Liver (tissue), 7 donors: ENCODE measurements at regions not wholly inside any gene's neighbourhood (a gene's known extent, or its start where the extent isn't known, plus 50 kb on each side); places are given as distances from the start of the nearest gene placed in this dataset.
A peak's percentile ranks its signal among the peaks of the same experiment; 100 is the strongest.

Source experiments
- DNase-seq: peaks from one replicate; pipeline ENCODE4 v3.0.0-alpha.2; 2017; ENCODE audit warnings: low spot score
- H3K27ac ChIP-seq, 2 donors: one replicate each; pipeline ENCODE4 v1.7.0; 2013; ENCODE audit warnings: inconsistent platforms in 2 of 2, low read length in 2 of 2, control low read depth in 1 of 2, low read depth in 1 of 2, mild to moderate bottlenecking in 1 of 2
- H3K27me3 ChIP-seq, 4 donors: one replicate each; pipeline versions ENCODE4 v1.6.1 to v1.7.0; 2013; ENCODE audit warnings: low read length in 3 of 4, inconsistent platforms in 1 of 4, mild to moderate bottlenecking in 1 of 4, moderate library complexity in 1 of 4; ENCODE audit not compliant: control insufficient read depth in 4 of 4, insufficient read depth in 4 of 4
- H3K36me3 ChIP-seq, 4 donors: one replicate each; pipeline versions ENCODE4 v1.6.1 to v1.7.0; 2013; ENCODE audit warnings: low read length in 3 of 4, mild to moderate bottlenecking in 3 of 4, low read depth in 1 of 4, moderate library complexity in 1 of 4; ENCODE audit not compliant: control insufficient read depth in 4 of 4, insufficient read depth in 3 of 4
- H3K4me1 ChIP-seq, 4 donors: one replicate each; pipeline versions ENCODE4 v1.6.1 to v1.7.0; 2013; ENCODE audit warnings: low read length in 3 of 4, mild to moderate bottlenecking in 3 of 4, moderate library complexity in 1 of 4; ENCODE audit not compliant: control insufficient read depth in 4 of 4, insufficient read depth in 4 of 4
- H3K4me3 ChIP-seq, 3 donors: one replicate each; pipeline versions ENCODE4 v1.6.1 to v1.7.0; 2013; ENCODE audit warnings: low read length in 3 of 3, control low read depth in 1 of 3, low read depth in 1 of 3, mild to moderate bottlenecking in 1 of 3
- H3K9ac ChIP-seq, 2 donors: one replicate each; pipeline ENCODE4 v1.7.0; 2013; ENCODE audit warnings: low read length in 2 of 2, mild to moderate bottlenecking in 2 of 2, moderate library complexity in 2 of 2, control low read depth in 1 of 2, low read depth in 1 of 2
- H3K9me3 ChIP-seq, 4 donors: one replicate each; pipeline versions ENCODE4 v1.6.1 to v1.7.0; 2013; ENCODE audit warnings: low read length in 3 of 4; ENCODE audit not compliant: control insufficient read depth in 4 of 4
- FOXA1 ChIP-seq: IDR thresholded peaks from 2 replicates; pipeline ENCODE4 v1.6.1; 2016; ENCODE audit warnings: antibody characterized with exemption
- GABPA ChIP-seq, 2 donors: IDR thresholded peaks in 1 of 2; conservative IDR thresholded peaks in 1 of 2; 2 replicates each; pipeline ENCODE4 v1.6.1; 2016; ENCODE audit warnings: antibody characterized with exemption in 2 of 2, mild to moderate bottlenecking in 1 of 2, moderate library complexity in 1 of 2
- HNF4A ChIP-seq, 2 donors: conservative IDR thresholded peaks; 2 replicates each; pipeline ENCODE4 v1.6.1; 2016; ENCODE audit warnings: antibody characterized with exemption in 2 of 2, mild to moderate bottlenecking in 2 of 2
- NR2F2 ChIP-seq: IDR thresholded peaks from 2 replicates; pipeline ENCODE4 v1.6.1; 2016; ENCODE audit warnings: antibody characterized with exemption
- TAF1 ChIP-seq: conservative IDR thresholded peaks from 2 replicates; pipeline ENCODE4 v1.6.1; 2016; ENCODE audit warnings: antibody characterized with exemption, mild to moderate bottlenecking
- YY1 ChIP-seq: IDR thresholded peaks from 2 replicates; pipeline ENCODE4 v1.6.1; 2016; ENCODE audit warnings: antibody characterized with exemption, mild to moderate bottlenecking
- whole genome bisulfite sequencing: extraction: QIAGEN DNeasy Blood & Tissue Kit; methylation state at CpG from one replicate; pipeline ENCODE4 v1.1.7; 2013; 5-methylcytosine and 5-hydroxymethylcytosine counted together
- TF ChIP-seq, protein P1 (sequence below): IDR thresholded peaks from 2 replicates; pipeline ENCODE4 v1.6.1; 2016; ENCODE audit warnings: antibody characterized with exemption
- TF ChIP-seq, protein P2 (sequence below): IDR thresholded peaks from 2 replicates; pipeline ENCODE4 v1.6.1; 2016; ENCODE audit warnings: antibody characterized with exemption, mild to moderate bottlenecking
- TF ChIP-seq, protein P3 (sequence below): IDR thresholded peaks from 2 replicates; pipeline ENCODE4 v1.6.1; 2016; ENCODE audit warnings: antibody characterized with exemption
- TF ChIP-seq, protein P4 (sequence below): IDR thresholded peaks from 2 replicates; pipeline ENCODE4 v1.6.1; 2016; ENCODE audit warnings: antibody characterized with exemption
- donor health status: healthy.
- donor health status: healthy.
- donor health status: healthy.
- donor health status: healthy.

DNA sequence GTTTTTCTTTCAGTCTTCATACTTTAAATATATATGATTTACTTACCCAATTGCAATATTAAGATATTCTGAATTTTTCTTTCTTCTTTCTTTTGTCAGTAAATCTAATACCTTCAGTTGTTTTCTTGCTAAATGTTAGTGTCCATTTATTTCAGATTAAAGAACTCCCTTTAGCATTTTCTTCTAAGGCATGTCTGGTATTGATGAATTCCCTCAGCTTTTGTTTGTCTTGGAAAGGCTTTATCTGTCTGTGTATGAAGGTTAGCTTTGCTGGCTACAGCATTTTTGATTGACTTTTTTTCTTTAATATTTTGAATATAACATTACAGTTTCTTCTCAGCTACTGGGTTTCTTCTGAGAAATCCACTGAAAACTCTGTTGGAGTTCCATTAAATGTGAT lies 64.0 kb upstream of the PLSCR4 start:
- H3K4me3 ChIP-seq, result no peak overlapping the region
- no peaks in the 10 kb centered on the region for H3K4me1 ChIP-seq
- no peaks in the 10 kb centered on the region for H3K27me3 ChIP-seq
- no peaks in the 10 kb centered on the region for H3K36me3 ChIP-seq
- TF ChIP-seq YY1, result no peak
- TF ChIP-seq, protein P1, sequence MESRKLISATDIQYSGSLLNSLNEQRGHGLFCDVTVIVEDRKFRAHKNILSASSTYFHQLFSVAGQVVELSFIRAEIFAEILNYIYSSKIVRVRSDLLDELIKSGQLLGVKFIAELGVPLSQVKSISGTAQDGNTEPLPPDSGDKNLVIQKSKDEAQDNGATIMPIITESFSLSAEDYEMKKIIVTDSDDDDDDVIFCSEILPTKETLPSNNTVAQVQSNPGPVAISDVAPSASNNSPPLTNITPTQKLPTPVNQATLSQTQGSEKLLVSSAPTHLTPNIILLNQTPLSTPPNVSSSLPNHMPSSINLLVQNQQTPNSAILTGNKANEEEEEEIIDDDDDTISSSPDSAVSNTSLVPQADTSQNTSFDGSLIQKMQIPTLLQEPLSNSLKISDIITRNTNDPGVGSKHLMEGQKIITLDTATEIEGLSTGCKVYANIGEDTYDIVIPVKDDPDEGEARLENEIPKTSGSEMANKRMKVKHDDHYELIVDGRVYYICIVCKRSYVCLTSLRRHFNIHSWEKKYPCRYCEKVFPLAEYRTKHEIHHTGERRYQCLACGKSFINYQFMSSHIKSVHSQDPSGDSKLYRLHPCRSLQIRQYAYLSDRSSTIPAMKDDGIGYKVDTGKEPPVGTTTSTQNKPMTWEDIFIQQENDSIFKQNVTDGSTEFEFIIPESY, result no peak
- no peak for TF ChIP-seq HNF4A (conservative IDR thresholded peaks at IDR 0.05)
- no peak for TF ChIP-seq TAF1
- no peaks in the 10 kb centered on the region for H3K9me3 ChIP-seq
- DNase-seq, result no peak
- no peak overlapping the region for H3K9ac ChIP-seq
- H3K27ac ChIP-seq, result no peak overlapping the region

DNA sequence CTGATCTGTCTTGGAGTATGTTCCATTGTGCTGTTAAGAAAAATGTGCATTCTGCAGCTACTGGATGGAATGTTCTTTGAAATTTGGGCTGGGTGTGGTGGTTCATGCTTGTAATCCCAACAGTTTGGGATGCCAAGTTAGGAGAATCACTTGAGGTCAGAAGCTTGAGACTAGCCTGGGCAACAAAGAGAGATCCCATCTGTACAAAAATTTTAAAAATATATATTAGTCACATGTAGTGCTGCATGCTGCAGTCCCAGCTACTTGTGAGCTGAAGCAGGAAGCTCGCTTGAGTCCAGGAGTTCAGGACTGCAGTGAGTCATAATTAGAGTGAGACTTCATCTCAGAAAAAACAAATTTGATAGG lies 62.8 kb upstream of the PLSCR4 start:
- Histone ChIP-seq H3K27ac (no peak overlapping the region), H3K9me3 (no peaks in the 10 kb centered on the region), H3K4me3 (no peak overlapping the region), H3K27me3 (no peaks in the 10 kb centered on the region), H3K36me3 (no peaks in the 10 kb centered on the region), H3K4me1 (peaks cover 0 to 2% (median 0%) of the 10 kb centered on the region in 4 donors), H3K9ac (no peak overlapping the region)
- 70% methylated on average over 1 of the region's 1 CpG for WGBS
- TF ChIP-seq NR2F2, result peak; percentile 21
- no peak for TF ChIP-seq TAF1
- TF ChIP-seq, protein P2, sequence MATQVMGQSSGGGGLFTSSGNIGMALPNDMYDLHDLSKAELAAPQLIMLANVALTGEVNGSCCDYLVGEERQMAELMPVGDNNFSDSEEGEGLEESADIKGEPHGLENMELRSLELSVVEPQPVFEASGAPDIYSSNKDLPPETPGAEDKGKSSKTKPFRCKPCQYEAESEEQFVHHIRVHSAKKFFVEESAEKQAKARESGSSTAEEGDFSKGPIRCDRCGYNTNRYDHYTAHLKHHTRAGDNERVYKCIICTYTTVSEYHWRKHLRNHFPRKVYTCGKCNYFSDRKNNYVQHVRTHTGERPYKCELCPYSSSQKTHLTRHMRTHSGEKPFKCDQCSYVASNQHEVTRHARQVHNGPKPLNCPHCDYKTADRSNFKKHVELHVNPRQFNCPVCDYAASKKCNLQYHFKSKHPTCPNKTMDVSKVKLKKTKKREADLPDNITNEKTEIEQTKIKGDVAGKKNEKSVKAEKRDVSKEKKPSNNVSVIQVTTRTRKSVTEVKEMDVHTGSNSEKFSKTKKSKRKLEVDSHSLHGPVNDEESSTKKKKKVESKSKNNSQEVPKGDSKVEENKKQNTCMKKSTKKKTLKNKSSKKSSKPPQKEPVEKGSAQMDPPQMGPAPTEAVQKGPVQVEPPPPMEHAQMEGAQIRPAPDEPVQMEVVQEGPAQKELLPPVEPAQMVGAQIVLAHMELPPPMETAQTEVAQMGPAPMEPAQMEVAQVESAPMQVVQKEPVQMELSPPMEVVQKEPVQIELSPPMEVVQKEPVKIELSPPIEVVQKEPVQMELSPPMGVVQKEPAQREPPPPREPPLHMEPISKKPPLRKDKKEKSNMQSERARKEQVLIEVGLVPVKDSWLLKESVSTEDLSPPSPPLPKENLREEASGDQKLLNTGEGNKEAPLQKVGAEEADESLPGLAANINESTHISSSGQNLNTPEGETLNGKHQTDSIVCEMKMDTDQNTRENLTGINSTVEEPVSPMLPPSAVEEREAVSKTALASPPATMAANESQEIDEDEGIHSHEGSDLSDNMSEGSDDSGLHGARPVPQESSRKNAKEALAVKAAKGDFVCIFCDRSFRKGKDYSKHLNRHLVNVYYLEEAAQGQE, result no peak
- TF ChIP-seq, protein P3, sequence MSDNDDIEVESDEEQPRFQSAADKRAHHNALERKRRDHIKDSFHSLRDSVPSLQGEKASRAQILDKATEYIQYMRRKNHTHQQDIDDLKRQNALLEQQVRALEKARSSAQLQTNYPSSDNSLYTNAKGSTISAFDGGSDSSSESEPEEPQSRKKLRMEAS, result no peak
- no peak for TF ChIP-seq FOXA1
- TF ChIP-seq, protein P1, result no peak
- TF ChIP-seq, protein P4, sequence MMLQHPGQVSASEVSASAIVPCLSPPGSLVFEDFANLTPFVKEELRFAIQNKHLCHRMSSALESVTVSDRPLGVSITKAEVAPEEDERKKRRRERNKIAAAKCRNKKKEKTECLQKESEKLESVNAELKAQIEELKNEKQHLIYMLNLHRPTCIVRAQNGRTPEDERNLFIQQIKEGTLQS, result no peak
- no peak for TF ChIP-seq GABPA (IDR thresholded peaks at IDR 0.05 in 1 of 2, conservative IDR thresholded peaks at IDR 0.05 in 1 of 2)
- no peak for DNase-seq
